AML-193 (cell line): ENCODE measurements at regions not wholly inside any gene's neighbourhood (a gene's known extent, or its start where the extent isn't known, plus 50 kb on each side); places are given as distances from the start of the nearest gene placed in this dataset.

Source experiments
- DNase-seq, 2 experiments: peaks; one replicate each; lab custom pipeline; 2025; lab: John Stamatoyannopoulos, UW

DNA sequence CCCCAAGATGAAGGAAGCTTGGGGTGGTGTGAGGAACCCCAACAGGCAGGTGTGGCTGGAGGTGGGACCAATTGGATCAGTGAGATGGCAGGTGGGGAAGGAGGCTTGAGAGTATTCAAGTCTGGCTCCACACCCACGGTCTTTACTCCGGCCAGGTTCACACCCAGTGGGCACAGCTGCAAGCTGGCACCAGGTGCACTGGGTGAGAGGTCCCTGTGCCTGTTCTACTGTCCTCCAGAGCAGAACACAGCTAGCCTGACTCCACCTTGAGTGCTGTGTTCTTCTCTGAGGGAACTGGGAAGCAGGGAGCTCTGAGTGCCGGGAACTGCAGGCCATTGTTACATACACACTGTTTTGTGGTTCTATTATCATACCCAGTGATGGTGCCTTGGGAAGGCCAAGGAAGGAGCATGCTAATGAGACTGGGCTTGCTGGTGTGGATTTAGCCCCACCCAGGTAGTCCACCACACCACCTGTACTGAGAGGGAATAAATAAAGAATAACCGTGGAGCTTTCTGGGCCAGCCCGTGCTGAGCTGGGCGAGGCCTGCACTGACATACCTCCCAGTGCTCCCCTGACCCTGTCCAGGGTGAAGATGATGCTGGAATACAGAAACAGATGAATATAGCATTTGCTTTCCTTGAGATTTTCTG lies 93.4 kb downstream of the ABHD5 start:
- DNase-seq = no peak

DNA sequence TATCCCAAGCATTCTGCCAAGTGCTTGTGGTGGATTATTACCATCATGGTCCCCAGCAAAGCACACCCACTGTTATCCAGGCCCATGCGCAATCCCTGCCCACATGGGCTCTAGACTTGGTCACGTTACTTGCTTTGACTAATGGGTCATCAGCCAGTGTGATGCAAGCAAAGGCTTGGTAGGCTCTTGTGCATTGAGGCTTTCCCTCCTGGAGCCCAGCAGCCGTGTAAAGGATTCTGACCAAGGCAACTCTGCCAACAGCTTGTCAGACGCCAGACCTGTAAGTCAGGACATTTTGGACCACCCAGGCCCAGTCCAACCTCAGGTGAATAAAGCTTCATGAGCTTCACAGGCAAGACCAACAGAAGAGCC lies 93.9 kb downstream of the ABHD5 start:
- DNase-seq = no peak

DNA sequence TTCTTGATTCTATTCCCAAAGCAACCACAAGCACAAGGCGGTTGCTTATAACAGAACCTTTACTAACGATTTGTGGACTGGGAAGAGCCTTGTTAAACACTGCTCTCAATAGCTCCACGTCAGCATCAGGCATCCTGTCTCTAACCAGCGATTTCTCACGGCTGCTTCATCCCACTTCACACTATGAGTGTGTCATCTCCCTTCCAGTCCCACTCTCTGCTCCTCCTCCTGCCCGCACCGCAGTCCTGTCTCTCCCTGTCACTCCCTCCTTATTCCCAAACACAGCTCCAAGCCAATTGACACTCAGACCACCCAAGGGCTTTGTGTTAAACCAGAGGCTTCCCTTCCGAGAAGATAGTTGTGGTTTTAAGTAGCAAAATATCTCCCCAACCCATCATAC lies 94.8 kb downstream of the ABHD5 start:
- no peak for DNase-seq

DNA sequence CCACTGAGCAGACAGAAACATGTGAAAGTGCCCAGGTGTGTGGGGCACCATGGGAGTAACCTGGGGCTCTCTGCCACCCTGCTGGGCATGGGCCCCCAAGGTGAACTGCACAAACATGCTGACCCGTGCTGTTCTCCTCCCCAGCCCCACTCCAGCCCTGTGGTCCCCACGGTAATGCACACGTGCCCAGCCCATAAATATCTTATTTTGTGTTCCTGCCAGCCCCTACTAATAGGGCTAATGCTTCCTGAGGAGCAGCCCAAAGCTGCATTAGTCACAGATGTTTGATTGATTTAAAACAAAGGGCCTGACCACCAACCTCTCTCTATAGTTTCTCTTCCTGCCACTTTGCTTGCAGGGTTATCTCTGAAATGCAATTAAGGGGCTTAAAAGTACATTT lies 95.4 kb downstream of the ABHD5 start:
- no peak for DNase-seq

DNA sequence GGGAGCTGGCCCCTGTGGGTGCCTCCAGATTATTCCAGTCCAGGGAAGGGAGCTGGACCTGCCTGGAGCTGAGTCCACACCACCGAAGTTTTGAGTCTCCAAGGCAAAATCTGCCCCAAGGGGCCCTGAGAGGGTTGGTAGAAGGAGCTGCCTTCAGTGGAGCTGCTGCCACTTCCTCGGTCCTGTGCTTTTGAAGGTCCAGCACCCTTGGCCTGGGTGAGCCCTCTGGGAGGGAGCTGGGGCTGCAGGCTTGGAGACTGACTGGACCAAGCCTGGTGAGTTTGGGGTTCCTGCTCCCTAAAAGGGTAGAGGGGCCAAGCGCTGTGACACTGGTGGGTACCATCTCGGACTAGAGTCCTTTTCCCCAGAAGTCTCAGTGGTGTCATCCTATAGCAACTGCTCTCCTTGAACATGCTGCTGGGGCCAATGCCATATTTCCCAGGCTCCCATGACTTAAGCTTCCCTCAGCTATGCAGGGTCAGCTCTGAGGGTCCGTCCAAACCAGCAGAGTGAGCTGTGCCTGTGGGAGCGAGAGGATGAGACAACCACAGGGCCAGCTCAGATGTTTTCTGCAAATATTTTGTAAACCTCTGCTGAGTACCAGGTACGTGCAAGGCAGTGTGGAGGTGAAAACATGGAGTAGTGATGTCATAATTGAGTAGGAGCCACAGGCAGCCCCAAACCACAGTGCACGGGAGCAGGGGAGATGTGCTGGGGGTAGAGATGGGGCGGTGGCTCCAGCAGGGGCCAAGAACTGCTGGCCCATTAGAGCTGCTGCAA lies 96.0 kb downstream of the ABHD5 start:
- DNase-seq = no peak

DNA sequence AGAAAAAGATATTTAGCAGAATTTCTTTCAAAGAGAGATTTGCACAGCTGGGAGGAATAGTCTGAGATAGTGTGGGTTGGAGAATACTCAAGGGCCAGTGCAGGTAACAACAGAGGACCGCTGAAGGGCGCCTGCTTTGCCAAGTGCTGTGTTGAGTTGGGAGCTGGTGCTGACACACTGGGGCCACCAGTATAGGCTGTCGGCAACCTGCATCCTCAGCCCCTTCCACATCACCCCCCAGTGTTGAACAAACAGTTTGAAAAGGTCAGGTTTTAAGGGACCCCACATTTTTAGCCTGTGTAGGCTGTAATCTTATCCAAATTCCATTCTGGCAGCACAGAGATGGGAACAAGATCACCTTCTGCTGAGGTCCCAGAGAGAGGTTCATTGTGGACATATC lies 96.6 kb downstream of the ABHD5 start:
- no peak for DNase-seq

DNA sequence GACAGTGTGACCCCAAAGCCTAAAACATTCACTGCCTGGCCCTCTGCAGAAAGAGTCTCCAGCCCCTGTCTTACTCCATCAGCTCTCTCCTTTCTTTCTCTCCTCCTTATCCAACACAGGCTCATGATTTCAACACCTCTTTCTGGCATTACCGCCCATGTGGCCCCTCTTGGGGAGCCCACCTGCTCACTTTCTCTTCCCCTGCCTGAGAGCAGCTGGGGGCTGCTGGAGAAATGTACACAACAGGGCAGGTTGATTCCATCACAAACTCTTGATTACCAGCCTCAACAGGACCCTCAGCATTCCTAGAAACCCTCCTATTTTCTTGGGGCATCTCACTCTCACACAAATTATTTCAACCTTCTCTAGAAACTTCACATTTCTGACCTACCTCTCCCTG lies 98.3 kb downstream of the ABHD5 start:
- DNase-seq = no peak

DNA sequence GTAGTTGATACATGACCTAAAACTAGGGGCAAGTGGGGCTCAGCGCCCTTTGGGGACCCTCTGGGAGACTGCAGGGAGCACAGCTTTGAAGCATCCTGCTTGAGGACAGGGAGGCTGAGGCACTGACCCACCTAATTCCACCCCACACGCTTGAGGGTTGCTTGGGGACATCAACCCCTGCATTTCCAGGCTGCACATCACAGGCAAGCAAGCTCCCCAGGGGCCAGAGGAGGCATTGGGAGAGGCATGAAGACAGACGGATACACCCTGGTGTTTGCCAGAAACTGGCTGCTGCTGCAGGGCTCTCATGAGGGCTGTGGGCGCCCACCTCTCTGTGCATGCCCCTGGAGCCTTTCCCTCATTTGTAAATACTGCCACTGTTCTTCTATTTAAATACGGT lies 99.3 kb downstream of the ABHD5 start:
- no peak for DNase-seq

DNA sequence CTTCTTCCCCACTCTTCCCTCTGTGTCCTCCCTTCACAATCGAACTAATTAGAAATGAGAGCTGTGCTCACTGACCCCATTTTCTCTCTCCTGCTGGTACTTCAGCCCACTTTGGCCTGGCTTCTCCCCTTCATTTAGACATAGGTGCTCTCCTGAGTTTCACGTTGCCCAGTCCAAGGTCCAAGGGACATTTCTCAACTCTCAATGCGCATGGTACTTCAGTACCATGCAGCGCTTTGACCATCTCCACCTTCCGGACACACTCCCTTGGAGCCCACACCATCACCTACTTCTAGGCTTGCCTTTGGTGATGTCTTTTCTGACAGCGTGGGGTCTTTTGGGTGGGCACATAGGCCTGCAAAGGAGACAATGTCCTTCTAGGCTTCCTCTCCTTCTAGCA lies 99.7 kb downstream of the ABHD5 start:
- no peak for DNase-seq

DNA sequence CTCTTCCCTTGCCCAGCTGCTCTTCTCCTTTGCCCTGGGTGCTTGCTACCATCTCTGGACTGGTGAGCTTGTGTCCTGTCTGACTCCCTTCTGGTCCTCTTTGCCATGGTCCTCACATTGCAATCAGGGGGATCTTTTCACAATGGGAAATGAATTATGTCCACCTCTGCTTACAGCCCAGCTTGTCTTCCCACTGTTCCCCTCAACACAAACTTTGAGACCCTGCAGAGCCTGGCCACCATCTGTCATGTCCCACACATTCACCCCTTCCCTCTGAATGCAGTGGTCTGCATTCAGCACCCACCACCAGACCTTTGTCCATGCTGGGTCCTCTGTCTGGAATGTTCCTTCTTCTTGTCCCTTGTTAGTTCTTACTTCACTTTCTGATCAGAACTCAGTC lies 100.5 kb downstream of the ABHD5 start:
- DNase-seq = no peak

DNA sequence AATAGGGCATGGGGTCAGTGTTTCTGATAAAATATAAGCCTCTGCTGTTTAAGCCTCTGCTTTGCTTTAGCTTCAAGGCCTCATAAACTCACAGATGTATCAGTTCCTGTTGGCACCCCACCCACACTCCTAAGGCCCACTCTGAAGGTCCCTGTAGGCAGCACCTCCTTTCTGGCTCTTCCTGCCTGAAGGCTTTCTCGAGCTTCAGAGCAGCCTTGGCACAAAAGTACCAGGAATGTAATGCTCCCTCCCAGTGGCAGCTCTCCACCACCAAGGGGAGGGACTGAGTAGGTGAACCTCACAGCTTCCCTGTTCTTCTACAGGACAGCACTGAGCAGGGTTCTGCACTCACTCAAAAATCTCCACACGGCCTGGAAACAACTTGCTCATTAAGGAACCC lies 102.2 kb downstream of the ABHD5 start:
- no peak for DNase-seq

DNA sequence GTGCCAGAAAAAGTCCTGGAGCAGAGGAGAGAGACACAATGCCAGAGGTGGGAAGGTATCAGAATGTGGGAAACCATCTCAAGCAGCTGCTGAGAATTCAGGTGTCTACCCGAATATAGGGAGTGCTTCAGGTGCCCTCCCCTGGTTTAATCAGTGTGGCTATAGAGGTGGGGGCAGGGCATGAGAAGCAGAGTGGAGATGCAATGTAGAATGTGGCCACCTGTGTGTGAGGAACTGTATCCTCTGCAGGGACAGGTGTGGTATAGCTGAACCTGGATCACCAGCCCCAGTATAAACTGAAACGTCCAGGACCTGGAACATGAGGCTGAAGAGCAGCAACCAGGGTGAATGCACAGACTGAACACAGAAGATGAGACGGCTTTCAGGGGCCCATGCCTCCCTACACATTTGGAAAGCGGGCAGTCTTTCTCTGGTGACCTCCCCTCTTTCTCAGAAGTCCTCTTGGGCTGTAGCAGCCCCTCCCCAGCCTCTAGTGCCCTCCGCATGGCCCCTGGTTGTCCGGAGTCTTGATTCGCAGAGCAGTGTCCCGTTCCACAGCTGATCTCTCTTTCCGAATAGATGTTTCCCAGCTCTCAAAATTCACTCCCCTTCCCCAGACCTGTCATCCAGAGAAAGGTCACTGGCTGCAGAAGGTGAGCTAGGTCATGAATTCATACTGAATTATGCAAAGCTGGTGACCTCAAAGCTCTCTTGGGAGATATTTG lies 103.1 kb downstream of the ABHD5 start:
- no peak for DNase-seq

DNA sequence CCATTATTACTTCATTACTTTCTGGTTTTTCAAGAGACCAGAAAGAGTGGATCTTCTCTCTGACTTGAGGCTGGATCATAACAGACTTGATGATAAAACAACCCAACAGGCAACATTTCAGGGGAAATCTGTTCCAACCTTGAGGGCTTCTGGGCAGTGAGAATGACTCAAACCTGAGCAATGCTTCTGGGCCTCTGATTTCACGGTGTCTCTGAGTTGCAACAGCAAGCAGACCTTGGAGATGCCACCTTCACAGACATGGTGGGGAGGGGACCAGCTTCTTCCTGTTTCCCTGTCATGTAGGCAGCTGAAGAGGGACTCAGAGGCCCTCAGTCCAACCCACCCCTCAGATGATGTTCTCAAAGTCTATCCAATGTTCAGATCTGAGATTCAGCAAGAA lies 104.0 kb downstream of the ABHD5 start:
- DNase-seq = no peak

DNA sequence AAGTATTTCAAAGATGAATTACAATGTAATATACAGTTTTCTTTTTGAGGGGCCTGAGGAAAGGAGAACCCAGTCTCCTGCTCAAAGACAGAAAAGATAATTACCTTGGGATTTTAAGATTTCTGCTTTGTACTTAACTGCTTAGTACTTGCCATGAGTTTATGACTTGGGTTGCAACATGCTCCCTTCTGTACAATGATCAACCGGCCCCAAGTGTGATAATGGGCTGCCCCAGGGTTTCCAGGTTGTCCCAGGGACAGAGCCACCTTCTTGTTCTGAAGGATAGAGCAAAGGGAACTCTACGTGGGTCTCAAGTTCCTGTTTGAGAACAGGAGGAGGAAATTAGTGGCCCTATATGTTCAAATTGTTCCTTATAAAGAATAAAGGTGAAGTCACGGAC lies 104.8 kb downstream of the ABHD5 start:
- DNase-seq = no peak

DNA sequence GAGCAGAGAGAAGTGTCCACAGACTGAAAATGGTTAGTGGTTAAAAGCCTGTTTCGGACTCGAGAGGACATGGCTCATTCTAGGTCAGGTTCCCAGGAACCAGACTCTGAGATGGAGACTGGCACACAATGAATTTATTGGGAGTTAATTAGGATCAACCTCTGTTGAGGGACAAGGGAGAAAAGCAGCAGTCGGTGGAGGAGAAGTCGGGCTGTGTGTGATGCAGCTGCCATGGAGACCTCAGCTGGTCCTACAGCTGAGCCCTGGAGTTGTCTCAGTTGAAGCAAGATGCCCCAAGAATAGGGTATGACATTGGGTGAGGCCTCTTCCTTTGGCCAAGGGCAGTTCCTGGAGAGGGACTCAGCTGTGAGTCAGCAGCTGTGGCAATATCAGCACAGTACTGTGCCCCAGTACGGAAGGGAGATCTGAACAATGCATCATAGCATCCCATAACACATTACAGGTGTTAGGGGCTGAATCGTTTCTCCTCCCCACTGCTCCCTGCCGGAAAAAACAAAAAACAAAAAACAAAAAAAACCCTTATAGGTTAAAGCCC lies 105.4 kb downstream of the ABHD5 start:
- DNase-seq = no peak

DNA sequence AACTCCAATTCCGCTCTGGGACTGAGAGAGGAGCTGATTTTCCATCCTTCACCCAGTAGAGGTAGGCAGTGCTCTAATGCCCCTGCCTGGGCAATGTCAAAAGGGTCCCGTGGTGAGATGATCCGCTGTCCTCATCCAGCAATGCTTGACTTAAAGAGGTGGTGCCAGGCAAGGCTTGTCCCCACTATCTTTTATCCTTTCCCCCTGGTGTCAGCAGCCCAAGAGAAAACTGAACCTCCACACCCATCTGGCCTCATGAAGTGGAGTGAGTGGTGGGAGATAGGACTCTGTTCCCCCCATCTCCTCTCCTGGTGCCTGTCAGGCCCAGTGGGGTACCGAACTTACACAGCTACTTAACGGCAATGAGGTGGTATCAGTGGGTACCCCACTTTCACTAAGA lies 107.1 kb downstream of the ABHD5 start:
- no peak for DNase-seq

DNA sequence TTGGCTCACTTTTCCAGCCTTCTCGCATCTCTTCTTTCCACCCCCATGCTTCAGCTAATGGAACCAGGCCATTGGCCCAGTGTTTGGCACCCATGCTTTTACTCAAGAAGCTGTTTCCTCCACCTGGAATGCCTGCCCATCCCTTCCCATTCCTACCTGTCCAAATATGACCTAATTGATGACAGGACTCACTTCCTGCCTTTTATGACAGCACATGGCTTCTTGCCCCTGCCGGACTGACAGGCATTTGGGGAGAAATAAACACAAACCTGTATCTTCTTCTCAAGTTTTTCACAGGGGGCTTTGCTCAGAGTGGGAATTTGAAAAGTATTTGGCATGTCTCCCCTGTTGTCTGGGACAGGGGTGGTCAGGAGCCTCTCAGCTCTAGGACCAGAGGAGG lies 120.1 kb downstream of the ABHD5 start:
- DNase-seq = no peak

DNA sequence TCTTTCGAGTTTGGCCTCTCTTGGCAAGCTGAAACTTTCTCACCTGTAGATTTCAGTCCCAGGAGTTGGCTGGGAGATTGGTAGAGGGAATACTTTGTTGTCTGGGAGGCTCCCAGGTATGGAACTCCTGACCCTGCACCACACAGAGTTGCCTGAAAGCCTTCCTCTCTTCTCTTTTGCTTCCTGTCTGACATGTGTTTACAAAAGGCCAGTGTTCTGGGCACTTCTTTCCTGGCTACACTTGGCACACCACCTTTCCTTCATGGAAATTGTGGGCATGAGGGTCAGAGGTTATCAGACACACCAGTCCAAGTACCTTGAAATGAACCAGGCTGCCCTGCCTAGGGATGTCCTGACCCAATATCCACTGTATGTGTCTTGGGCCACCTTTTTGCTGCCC lies 123.7 kb downstream of the ABHD5 start:
- no peak for DNase-seq

DNA sequence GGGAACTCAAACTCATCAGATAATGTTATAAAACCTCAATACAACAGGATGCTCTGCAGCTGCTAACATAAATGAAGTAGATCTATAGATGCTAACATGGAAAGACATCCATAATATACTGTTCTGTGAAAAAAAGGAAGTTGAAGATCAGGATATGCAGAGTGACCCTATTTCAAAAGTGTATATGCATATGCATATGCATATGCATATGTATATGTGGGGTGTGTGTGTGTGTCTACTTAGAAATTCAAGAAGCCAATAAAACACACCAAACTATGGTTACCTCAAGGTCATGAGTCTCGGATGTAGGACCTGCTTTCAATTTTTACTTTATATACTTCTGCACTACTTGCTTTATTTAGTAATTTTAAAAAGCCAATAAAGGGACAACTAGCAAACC lies 125.6 kb downstream of the ABHD5 start:
- DNase-seq = no peak

DNA sequence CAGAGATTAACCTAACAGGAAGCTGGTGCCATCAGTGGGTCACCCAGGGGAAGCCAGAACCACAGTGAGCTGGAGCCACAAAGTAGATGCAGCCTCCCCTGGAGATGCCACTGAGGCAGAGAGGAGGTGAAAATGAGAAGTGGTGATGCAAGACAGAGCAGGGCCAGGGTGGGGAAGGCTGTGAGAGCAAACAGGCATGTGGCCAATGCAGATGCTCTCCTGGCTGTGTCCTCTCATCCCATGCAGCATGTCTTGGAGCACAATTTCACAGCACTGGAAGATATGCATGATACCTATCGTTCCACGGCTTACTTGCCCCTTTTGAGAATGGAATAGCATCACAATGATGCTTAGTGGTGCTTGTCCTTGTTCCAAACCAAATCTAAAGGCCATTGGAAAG lies 126.3 kb downstream of the ABHD5 start:
- DNase-seq = no peak

DNA sequence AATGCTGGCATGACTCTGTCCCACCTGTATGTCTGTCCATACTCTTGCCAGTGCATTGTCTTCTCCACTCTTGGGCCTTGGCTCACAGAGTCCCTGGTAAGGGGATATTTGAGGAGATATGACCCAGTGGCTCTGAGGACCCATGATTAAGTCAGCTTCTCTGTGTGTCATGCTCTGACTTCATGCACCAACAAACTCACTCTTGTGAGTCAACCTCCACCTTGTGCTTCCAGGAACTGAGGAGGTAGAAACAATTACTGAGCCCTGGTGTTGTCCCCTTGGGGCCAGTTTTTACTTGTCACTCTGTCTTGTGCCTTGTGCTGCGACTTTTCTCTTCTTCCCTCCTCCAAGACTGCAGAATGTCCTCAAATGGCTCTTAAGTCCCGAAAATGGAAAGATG lies 127.1 kb downstream of the ABHD5 start:
- DNase-seq = no peak

DNA sequence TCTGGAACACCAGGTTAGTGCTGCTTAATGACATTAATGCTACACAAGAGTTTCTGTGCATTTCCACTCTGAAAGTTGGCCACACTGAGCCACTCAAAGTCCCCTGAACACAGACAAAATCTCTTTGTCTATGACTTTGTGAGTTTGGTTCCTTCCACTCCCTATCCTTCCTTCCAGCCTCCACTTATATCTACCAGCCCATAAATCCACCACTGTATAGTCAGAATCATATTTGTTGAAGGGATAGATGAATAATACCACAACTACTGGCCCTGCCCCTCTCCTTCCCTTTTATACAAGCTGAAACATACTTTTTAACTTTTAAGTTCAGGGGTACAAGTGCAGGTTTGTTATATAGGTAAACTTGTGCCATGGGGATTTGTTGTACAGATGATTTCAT lies 127.5 kb downstream of the ABHD5 start:
- no peak for DNase-seq
